MM.1S (cell line): ENCODE measurements at regions not wholly inside any gene's neighbourhood (a gene's known extent, or its start where the extent isn't known, plus 50 kb on each side); places are given as distances from the start of the nearest gene placed in this dataset.

Experiments
- DNase-seq: peaks from one replicate; pipeline ENCODE4 v3.0.0-alpha.2; 2015
- H2AFZ ChIP-seq: fragments of 300-600 bp; sonication (generic); 2 replicates; pipeline ENCODE4 v1.6.0; 2016; ENCODE audit warnings: antibody characterized with exemption, low read length
- H3F3A ChIP-seq: fragments of 300-600 bp; sonication (generic); 2 replicates; pipeline ENCODE4 v1.6.1; 2016; ENCODE audit warnings: mild to moderate bottlenecking, antibody characterized with exemption, low read length, moderate library complexity, mixed read lengths; ENCODE audit not compliant: insufficient read depth
- H3K27ac ChIP-seq: fragments of 300-600 bp; sonication (generic); 2 replicates; pipeline ENCODE4 v1.5.1; 2016; ENCODE audit warnings: mild to moderate bottlenecking, low read length
- H3K27me3 ChIP-seq: fragments of 300-600 bp; sonication (generic); replicated peaks from 2 replicates; pipeline ENCODE4 v1.6.0; 2016; ENCODE audit warnings: low read length; ENCODE audit not compliant: insufficient read depth
- H3K36me3 ChIP-seq: fragments of 300-600 bp; sonication (generic); replicated peaks from 2 replicates; pipeline ENCODE4 v1.6.1; 2016; ENCODE audit warnings: mild to moderate bottlenecking, low read length, mixed read lengths; ENCODE audit not compliant: insufficient read depth
- H3K4me1 ChIP-seq: fragments of 300-600 bp; sonication (generic); 2 replicates; pipeline ENCODE4 v1.6.1; 2016; ENCODE audit warnings: low read length, mixed read lengths
- H3K4me2 ChIP-seq: fragments of 300-600 bp; sonication (generic); 2 replicates; pipeline ENCODE4 v1.6.0; 2016; ENCODE audit warnings: low read depth, low read length
- H3K4me3 ChIP-seq: fragments of 300-600 bp; sonication (generic); 2 replicates; pipeline ENCODE4 v1.5.1; 2016; ENCODE audit warnings: low read length, mixed read lengths
- H3K79me2 ChIP-seq: fragments of 300-600 bp; sonication (generic); 2 replicates; pipeline ENCODE4 v1.6.1; 2016; ENCODE audit warnings: mixed run types, low read length, mixed read lengths
- H3K9ac ChIP-seq: fragments of 300-600 bp; sonication (generic); 2 replicates; pipeline ENCODE4 v1.6.1; 2016; ENCODE audit warnings: low read length, mixed read lengths
- H3K9me2 ChIP-seq: fragments of 300-600 bp; sonication (generic); replicated peaks from 2 replicates; pipeline ENCODE4 v1.6.1; 2016; ENCODE audit warnings: mild to moderate bottlenecking, low read length, mixed read lengths; ENCODE audit not compliant: insufficient read depth
- H3K9me3 ChIP-seq: fragments of 300-600 bp; sonication (generic); replicated peaks from 2 replicates; pipeline ENCODE4 v1.6.1; 2016; ENCODE audit warnings: mild to moderate bottlenecking, low read length, mixed read lengths; ENCODE audit not compliant: insufficient read depth
- H4K20me1 ChIP-seq: fragments of 300-600 bp; sonication (generic); 2 replicates; pipeline ENCODE4 v1.6.1; 2016; ENCODE audit warnings: mild to moderate bottlenecking, low read length, moderate library complexity, mixed read lengths; ENCODE audit not compliant: insufficient read depth
- EZH2 ChIP-seq: fragments of 300-600 bp; sonication (generic); optimal IDR thresholded peaks from 2 replicates; pipeline ENCODE3; 2017; ENCODE audit warnings: low read depth, mild to moderate bottlenecking, antibody characterized with exemption, low read length, mixed read lengths
- EZH2phosphoT487 ChIP-seq: fragments of 300-600 bp; sonication (generic); IDR thresholded peaks from 2 replicates; pipeline ENCODE4 v1.6.1; 2018; ENCODE audit warnings: antibody characterized with exemption, low read length
- TF ChIP-seq, protein P1 (sequence below): fragments of 300-600 bp; sonication (generic); IDR thresholded peaks from 2 replicates; pipeline ENCODE4 v1.5.1; 2016; ENCODE audit warnings: antibody characterized with exemption, low read length, mixed read lengths

DNA sequence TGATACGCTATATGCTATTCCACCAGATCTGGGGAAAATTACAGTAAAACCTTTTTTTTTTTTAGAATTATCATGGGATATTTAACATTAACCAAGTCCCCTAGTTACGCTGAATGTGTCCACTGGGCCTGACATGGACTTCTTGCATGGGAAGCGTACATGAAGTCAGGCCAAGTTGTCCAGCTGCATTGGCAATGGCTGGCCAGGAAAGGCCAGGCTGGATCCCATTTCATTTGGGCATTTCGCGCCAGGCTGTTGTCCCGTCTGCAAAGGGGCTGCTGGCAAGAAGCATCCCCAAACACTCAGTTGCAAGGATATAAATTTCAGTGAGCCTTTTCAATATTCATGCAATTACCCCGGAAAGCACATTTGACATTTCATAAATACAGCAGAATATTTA, 933.3 kb downstream of the GRID1 start:
- no peaks in the 10 kb centered on the region for H3K4me1 ChIP-seq
- no peaks in the 10 kb centered on the region for H3K27me3 ChIP-seq
- no peaks in the 10 kb centered on the region for H3F3A ChIP-seq
- H3K79me2 ChIP-seq = no peaks in the 10 kb centered on the region
- H3K4me2 ChIP-seq = no peak overlapping the region
- DNase-seq = no peak
- TF ChIP-seq EZH2 = no peak
- TF ChIP-seq, protein P1, sequence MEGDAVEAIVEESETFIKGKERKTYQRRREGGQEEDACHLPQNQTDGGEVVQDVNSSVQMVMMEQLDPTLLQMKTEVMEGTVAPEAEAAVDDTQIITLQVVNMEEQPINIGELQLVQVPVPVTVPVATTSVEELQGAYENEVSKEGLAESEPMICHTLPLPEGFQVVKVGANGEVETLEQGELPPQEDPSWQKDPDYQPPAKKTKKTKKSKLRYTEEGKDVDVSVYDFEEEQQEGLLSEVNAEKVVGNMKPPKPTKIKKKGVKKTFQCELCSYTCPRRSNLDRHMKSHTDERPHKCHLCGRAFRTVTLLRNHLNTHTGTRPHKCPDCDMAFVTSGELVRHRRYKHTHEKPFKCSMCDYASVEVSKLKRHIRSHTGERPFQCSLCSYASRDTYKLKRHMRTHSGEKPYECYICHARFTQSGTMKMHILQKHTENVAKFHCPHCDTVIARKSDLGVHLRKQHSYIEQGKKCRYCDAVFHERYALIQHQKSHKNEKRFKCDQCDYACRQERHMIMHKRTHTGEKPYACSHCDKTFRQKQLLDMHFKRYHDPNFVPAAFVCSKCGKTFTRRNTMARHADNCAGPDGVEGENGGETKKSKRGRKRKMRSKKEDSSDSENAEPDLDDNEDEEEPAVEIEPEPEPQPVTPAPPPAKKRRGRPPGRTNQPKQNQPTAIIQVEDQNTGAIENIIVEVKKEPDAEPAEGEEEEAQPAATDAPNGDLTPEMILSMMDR = no peak
- TF ChIP-seq EZH2phosphoT487 = no peak
- H3K9me2 ChIP-seq = no peaks in the 10 kb centered on the region
- no peak overlapping the region for H3K4me3 ChIP-seq
- H4K20me1 ChIP-seq = no peaks in the 10 kb centered on the region
- H3K36me3 ChIP-seq = no peaks in the 10 kb centered on the region
- H3K9me3 ChIP-seq = no peaks in the 10 kb centered on the region
- H2AFZ ChIP-seq = no peak overlapping the region
- H3K9ac ChIP-seq = no peak overlapping the region
- no peak overlapping the region for H3K27ac ChIP-seq

DNA sequence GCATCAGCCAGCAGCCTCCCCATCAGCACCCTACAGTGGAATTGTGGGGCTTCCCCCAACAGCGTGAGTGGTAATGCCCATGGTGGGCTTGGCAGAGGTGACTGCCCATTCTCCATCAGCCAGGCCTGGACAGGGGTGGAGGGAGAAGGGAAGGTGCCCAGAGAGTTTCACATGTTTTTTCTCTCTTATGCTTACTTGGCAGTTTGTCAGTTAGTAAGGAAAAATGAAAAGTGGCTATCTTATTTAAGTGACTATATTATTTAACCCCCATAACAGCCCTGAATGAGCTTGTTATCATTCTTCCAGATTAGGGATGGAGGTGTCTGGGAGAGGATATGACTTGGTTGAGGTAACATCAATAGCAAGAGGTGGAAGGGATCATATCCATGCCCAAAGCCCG, 921.7 kb downstream of the GRID1 start:
- Histone ChIP-seq H3K79me2 (no peaks in the 10 kb centered on the region), H3K4me2 (no peak overlapping the region), H3K4me3 (no peak overlapping the region), H3K27ac (no peak overlapping the region), H3K27me3 (no peaks in the 10 kb centered on the region), H3K9ac (no peak overlapping the region), H3K4me1 (no peaks in the 10 kb centered on the region), H3K36me3 (no peaks in the 10 kb centered on the region), H3K9me2 (no peaks in the 10 kb centered on the region), H3F3A (no peaks in the 10 kb centered on the region), H2AFZ (no peak overlapping the region), H3K9me3 (no peaks in the 10 kb centered on the region), H4K20me1 (no peaks in the 10 kb centered on the region)
- no peak for DNase-seq
- TF ChIP-seq, protein P1 = no peak
- no peak for TF ChIP-seq EZH2
- TF ChIP-seq EZH2phosphoT487 = no peak

DNA sequence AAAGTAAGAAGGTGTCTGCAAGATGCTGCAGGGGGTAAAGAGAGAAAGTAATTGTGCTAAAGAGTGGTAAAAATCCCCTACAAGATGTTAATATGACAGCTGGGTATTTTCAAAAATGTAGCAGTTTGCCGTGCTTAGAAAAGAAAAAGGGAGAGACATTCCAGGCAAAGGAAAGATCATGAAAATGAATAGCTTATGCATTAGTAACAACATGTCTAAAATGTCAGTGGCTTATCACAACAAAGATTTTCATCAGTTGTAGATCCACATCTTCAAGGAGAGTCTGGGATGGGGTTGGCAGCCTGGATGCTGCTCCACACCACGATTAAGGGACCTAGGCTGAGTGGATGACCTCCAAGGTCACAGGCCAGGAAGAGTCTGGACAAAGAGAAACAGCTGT, 920.9 kb downstream of the GRID1 start:
- H3K4me1 ChIP-seq = no peaks in the 10 kb centered on the region

More for the DNA sequence above, 920.9 kb downstream of the GRID1 start:
- no peak overlapping the region for H3K4me2 ChIP-seq
- H3K9ac ChIP-seq = no peak overlapping the region
- H3K79me2 ChIP-seq = no peaks in the 10 kb centered on the region
- no peaks in the 10 kb centered on the region for H3K27me3 ChIP-seq
- H3F3A ChIP-seq = no peaks in the 10 kb centered on the region
- no peaks in the 10 kb centered on the region for H3K9me2 ChIP-seq
- H4K20me1 ChIP-seq = no peaks in the 10 kb centered on the region
- no peak overlapping the region for H3K27ac ChIP-seq
- no peak for DNase-seq
- TF ChIP-seq EZH2phosphoT487 = no peak
- TF ChIP-seq EZH2 = no peak
- TF ChIP-seq, protein P1 = no peak
- no peak overlapping the region for H2AFZ ChIP-seq
- no peak overlapping the region for H3K4me3 ChIP-seq
- no peaks in the 10 kb centered on the region for H3K9me3 ChIP-seq
- H3K36me3 ChIP-seq = no peaks in the 10 kb centered on the region
